Endothelial cell of umbilical vein (primary cell): ENCODE measurements at regions not wholly inside any gene's neighbourhood (a gene's known extent, or its start where the extent isn't known, plus 50 kb on each side); places are given as distances from the start of the nearest gene placed in this dataset.

Experiments
- BruUV-seq: library from RNA; stranded (reverse); fragments of 400-500 nt; replicated peaks from 2 replicates; lab custom pipeline; 2021; lab: Mats Ljungman, UMichigan
- CTCF ChIA-PET: fragments of 300-600, 350-600 bp; sonication (Branson Sonifier 250); formaldehyde crosslinking; loops from one replicate; lab custom pipeline; 2021; ENCODE audit warnings: antibody characterized with exemption, inconsistent platforms; lab: Charles Lee
- POLR2A ChIA-PET: fragments of 300-600, 350-600 bp; sonication (Branson Sonifier 250); formaldehyde crosslinking; loops from one replicate; lab custom pipeline; 2021; ENCODE audit warnings: antibody characterized with exemption, inconsistent platforms; lab: Charles Lee
- DNase-seq: peaks from one replicate; pipeline ENCODE4 v3.0.0-alpha.2; 2011; ENCODE audit warnings: low read depth, low spot score
- FAIRE-seq: peaks from 2 replicates; lab custom pipeline; 2011; peaks lifted over from hg19 to GRCh38; lab: Jason Lieb, UNC
- H2AFZ ChIP-seq: 2 replicates; pipeline ENCODE4 v1.6.0; 2012; ENCODE audit warnings: low read depth, low read length, control low read depth, inconsistent platforms
- H3K27ac ChIP-seq: 2 replicates; pipeline ENCODE4 v1.5.1; 2011; ENCODE audit warnings: low read depth, mild to moderate bottlenecking, control low read depth, low read length, moderate library complexity; ENCODE audit not compliant: insufficient read depth
- H3K27me3 ChIP-seq, 2 experiments: 2 replicates each; pipeline versions ENCODE4 v1.6.0 to v1.6.1; 2011; ENCODE audit warnings: low read length in 2 of 2, mixed read lengths in 1 of 2; ENCODE audit not compliant: control insufficient read depth in 2 of 2, insufficient read depth in 2 of 2
- H3K36me3 ChIP-seq, 2 experiments: 2 replicates in 1 of 2; 3 replicates in 1 of 2; pipeline ENCODE4 v1.5.1; 2011; ENCODE audit warnings: low read length in 2 of 2, mild to moderate bottlenecking in 1 of 2, moderate library complexity in 1 of 2; ENCODE audit not compliant: control insufficient read depth in 2 of 2, insufficient read depth in 2 of 2; ENCODE audit errors: extremely low read depth in 1 of 2
- H3K4me1 ChIP-seq: 3 replicates; pipeline ENCODE4 v1.5.1; 2011; ENCODE audit warnings: mild to moderate bottlenecking, low read length; ENCODE audit not compliant: control insufficient read depth, insufficient read depth; ENCODE audit errors: extremely low read depth
- H3K4me2 ChIP-seq: 2 replicates; pipeline ENCODE4 v1.6.1; 2011; ENCODE audit warnings: low read length, control low read depth, mixed read lengths; ENCODE audit not compliant: insufficient read depth
- H3K4me3 ChIP-seq, 3 experiments: fragments of 200-600 bp in 1 of 3; sonication (generic), shearing (Covaris generic) in 1 of 3; replicated peaks in 1 of 3; 2 replicates each; pipeline ENCODE4 v1.5.1; 2011 to 2016; ENCODE audit warnings: control low read depth in 3 of 3, low read length in 3 of 3, mild to moderate bottlenecking in 2 of 3, inconsistent platforms in 1 of 3, low read depth in 1 of 3, moderate library complexity in 1 of 3; ENCODE audit not compliant: insufficient read depth in 1 of 3
- H3K79me2 ChIP-seq: 2 replicates; pipeline ENCODE4 v1.6.0; 2012; ENCODE audit warnings: low read length, inconsistent platforms; ENCODE audit not compliant: control insufficient read depth, insufficient read depth
- H3K9ac ChIP-seq: replicated peaks from 2 replicates; pipeline ENCODE3; 2011; ENCODE audit warnings: low read length, control low read depth; ENCODE audit not compliant: insufficient read depth; ENCODE audit errors: extremely low read depth
- H3K9me1 ChIP-seq: replicated peaks from 3 replicates; pipeline ENCODE4 v1.6.0; 2011; ENCODE audit warnings: mild to moderate bottlenecking, low read length; ENCODE audit not compliant: control insufficient read depth, insufficient read depth; ENCODE audit errors: extremely low read depth
- H3K9me3 ChIP-seq: replicated peaks from 2 replicates; pipeline ENCODE4 v1.5.1; 2012; ENCODE audit warnings: low read length, inconsistent platforms; ENCODE audit not compliant: control insufficient read depth, insufficient read depth
- H4K20me1 ChIP-seq: replicated peaks from 2 replicates; pipeline ENCODE3; 2011; ENCODE audit warnings: mild to moderate bottlenecking, low read length; ENCODE audit not compliant: control insufficient read depth, insufficient read depth; ENCODE audit errors: extremely low read depth
- EZH2 ChIP-seq: IDR thresholded peaks from 2 replicates; pipeline ENCODE4 v1.6.1; 2012; ENCODE audit warnings: borderline replicate concordance, low read depth, mild to moderate bottlenecking, moderate library complexity, low read length, inconsistent platforms; ENCODE audit not compliant: severe bottlenecking
- FOS ChIP-seq: IDR thresholded peaks from 2 replicates; pipeline ENCODE4 v1.6.1; 2011; ENCODE audit warnings: mild to moderate bottlenecking, low read length, moderate library complexity, borderline replicate concordance; ENCODE audit not compliant: insufficient read depth
- GATA2 ChIP-seq: IDR thresholded peaks from 2 replicates; pipeline ENCODE4 v1.7.0; 2011; ENCODE audit warnings: low read depth, mild to moderate bottlenecking, moderate library complexity, mixed read lengths, low read length; ENCODE audit not compliant: insufficient read length, insufficient read depth
- JUN ChIP-seq: IDR thresholded peaks from 2 replicates; pipeline ENCODE4 v1.6.1; 2011; ENCODE audit warnings: borderline replicate concordance, low read depth; ENCODE audit not compliant: insufficient read length, insufficient read depth
- MYC ChIP-seq: IDR thresholded peaks from one replicate; pipeline ENCODE4 v1.6.1; 2011; ENCODE audit warnings: mild to moderate bottlenecking, low read depth, low read length
- POLR2A ChIP-seq: IDR thresholded peaks from 2 replicates; pipeline ENCODE4 v1.6.1; 2012; ENCODE audit warnings: low read depth, mild to moderate bottlenecking, control low read depth, low read length
- POLR2AphosphoS5 ChIP-seq: IDR thresholded peaks from 2 replicates; pipeline ENCODE4 v1.6.1; 2012; ENCODE audit warnings: low read depth, mild to moderate bottlenecking, control low read depth, low read length, moderate library complexity; ENCODE audit not compliant: insufficient read depth
- dilution Hi-C: fragments of 300-500 bp; cut with MboI; formaldehyde crosslinking; loops from one replicate; pipeline ENCODE4 v1.15.0; 2019; ENCODE audit warnings: low sequenced_read_pairs; ENCODE audit not compliant: extremely low pct_ligation_motif_present
- intact Hi-C: fragments of 100-400 bp; cut with micrococcal nuclease; formaldehyde crosslinking; loops from one replicate; pipeline ENCODE4 v1.10.0; 2022
- TF ChIP-seq, protein P1 (sequence below): IDR thresholded peaks from 2 replicates; pipeline ENCODE4 v1.6.1; 2011; ENCODE audit not compliant: insufficient read depth, insufficient read length
- TF ChIP-seq, protein P2 (sequence below), 2 donors: IDR thresholded peaks; 1 replicate in 1 of 2; 2 replicates in 1 of 2; pipeline ENCODE4 v1.5.1; 2011; ENCODE audit warnings: low read length in 2 of 2, mild to moderate bottlenecking in 2 of 2, moderate library complexity in 2 of 2, control low read depth in 1 of 2, inconsistent platforms in 1 of 2, low read depth in 1 of 2; ENCODE audit not compliant: insufficient read depth in 1 of 2; ENCODE audit errors: extremely low read depth in 1 of 2

DNA sequence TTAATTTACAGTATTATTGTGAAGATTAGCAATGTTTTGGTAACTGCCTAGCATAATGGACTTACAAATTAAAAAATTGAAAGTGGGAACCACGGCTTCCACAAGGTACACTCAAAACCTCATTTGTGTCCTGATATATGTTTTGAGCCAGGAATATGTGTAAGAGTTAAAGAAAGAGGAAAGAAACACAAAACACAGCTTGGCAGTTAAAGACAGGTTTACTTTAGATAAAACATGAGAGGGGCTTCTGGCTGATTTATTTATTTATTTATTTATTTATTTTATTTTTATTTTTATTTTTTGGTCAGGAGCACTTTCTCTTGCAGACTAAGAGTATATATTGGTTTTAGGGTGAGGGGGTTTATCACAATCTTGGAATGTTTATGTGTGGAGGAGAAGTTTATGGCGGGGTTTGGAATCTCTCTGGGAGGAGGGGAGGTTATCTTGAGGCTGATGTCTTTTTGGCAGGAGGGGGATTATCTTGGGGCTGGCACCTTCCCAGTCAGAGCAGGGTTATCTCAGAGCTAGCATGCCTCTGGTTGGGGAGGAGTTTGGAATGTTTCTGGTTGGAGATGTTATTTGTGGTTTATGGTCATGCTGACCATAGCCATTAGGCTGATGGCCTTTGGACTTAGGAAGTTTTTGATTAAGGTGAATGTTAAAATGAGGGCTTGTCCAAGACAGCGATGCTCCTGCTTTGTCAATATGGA is 436.7 kb downstream of the DAD1 start:
- H3K4me2 ChIP-seq = no peak overlapping the region
- intact Hi-C loops (no loop called here), dilution Hi-C loops (no loop called here)
- no peak overlapping the region for H3K9ac ChIP-seq
- TF ChIP-seq, protein P1, sequence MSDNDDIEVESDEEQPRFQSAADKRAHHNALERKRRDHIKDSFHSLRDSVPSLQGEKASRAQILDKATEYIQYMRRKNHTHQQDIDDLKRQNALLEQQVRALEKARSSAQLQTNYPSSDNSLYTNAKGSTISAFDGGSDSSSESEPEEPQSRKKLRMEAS = no peak
- no peaks in the 10 kb centered on the region for H3K9me3 ChIP-seq
- no peaks in the 10 kb centered on the region for H3K79me2 ChIP-seq
- FAIRE-seq (no peak), DNase-seq (no peak)
- no peaks in the 10 kb centered on the region for H3K4me1 ChIP-seq
- no peaks in the 10 kb centered on the region for H3K9me1 ChIP-seq
- H3K27ac ChIP-seq = no peak overlapping the region
- ChIA-PET POLR2A (no interaction called here), CTCF (interaction anchor here (1.3 to 2.9 kb wide), 2 partner anchors 13 to 223 kb away, joined by 3 to 7 read pairs; no protein-coding TSS in a partner anchor)
- H4K20me1 ChIP-seq = no peaks in the 10 kb centered on the region
- no peak overlapping the region for H3K4me3 ChIP-seq
- H3K27me3 ChIP-seq = peaks cover 9 to 25% of the 10 kb centered on the region in 2 experiments
- H3K36me3 ChIP-seq = no peaks in the 10 kb centered on the region
- no peak overlapping the region for H2AFZ ChIP-seq
- BruUV-seq = no TSS peak

DNA sequence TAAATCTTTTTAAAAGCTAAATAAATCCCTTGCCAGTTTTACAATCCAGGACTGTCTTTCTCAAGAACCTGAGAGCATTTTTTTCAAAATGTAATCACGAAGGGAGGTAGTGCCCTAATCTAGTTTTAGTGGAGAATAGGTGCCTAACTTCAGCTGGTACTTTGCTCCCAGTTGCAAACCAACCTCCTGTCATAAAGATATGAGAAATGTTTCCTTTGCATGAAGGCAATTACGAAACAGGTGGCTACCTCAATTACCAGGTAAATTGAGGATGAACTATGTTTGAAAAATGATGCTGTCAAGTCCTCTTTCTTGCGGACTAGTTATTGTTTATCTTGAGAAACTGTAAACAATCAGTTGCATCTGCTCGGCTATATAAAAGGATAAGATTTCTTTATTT is 437.9 kb downstream of the DAD1 start:
- Histone ChIP-seq H3K9me3 (no peaks in the 10 kb centered on the region), H3K79me2 (no peaks in the 10 kb centered on the region), H3K27me3 (peaks cover 9 to 31% of the 10 kb centered on the region in 2 experiments), H3K9me1 (no peaks in the 10 kb centered on the region), H3K4me1 (no peaks in the 10 kb centered on the region), H4K20me1 (no peaks in the 10 kb centered on the region), H3K36me3 (no peaks in the 10 kb centered on the region), H3K9ac (no peak overlapping the region), H3K4me2 (no peak overlapping the region), H3K27ac (no peak overlapping the region), H3K4me3 (no peak overlapping the region), H2AFZ (no peak overlapping the region)
- CTCF ChIA-PET = interaction anchor here (2.9 kb wide), 1 partner anchor 14 kb away, joined by 7 read pairs; no protein-coding TSS in a partner anchor
- BruUV-seq = no TSS peak
- intact Hi-C loops (no loop called here), dilution Hi-C loops (no loop called here)
- DNase-seq (no peak), FAIRE-seq (no peak)
- TF ChIP-seq FOS = no peak
- TF ChIP-seq POLR2A = no peak
- no peak for TF ChIP-seq GATA2
- no peak for TF ChIP-seq POLR2AphosphoS5
- TF ChIP-seq JUN = no peak
- no peak for TF ChIP-seq MYC
- TF ChIP-seq, protein P2, sequence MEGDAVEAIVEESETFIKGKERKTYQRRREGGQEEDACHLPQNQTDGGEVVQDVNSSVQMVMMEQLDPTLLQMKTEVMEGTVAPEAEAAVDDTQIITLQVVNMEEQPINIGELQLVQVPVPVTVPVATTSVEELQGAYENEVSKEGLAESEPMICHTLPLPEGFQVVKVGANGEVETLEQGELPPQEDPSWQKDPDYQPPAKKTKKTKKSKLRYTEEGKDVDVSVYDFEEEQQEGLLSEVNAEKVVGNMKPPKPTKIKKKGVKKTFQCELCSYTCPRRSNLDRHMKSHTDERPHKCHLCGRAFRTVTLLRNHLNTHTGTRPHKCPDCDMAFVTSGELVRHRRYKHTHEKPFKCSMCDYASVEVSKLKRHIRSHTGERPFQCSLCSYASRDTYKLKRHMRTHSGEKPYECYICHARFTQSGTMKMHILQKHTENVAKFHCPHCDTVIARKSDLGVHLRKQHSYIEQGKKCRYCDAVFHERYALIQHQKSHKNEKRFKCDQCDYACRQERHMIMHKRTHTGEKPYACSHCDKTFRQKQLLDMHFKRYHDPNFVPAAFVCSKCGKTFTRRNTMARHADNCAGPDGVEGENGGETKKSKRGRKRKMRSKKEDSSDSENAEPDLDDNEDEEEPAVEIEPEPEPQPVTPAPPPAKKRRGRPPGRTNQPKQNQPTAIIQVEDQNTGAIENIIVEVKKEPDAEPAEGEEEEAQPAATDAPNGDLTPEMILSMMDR (IDR thresholded peaks at IDR 0.05; ENCODE audit: extremely low read depth in 1 of 2, insufficient read depth in 1 of 2, low read depth in 1 of 2, low read length in 2 of 2) = no peak
- TF ChIP-seq EZH2 = no peak
- TF ChIP-seq, protein P1 = no peak
- POLR2A ChIA-PET = no interaction called here
